Lower lobe of right lung (tissue), 2 donors: ENCODE measurements at regions not wholly inside any gene's neighbourhood (a gene's known extent, or its start where the extent isn't known, plus 50 kb on each side); places are given as distances from the start of the nearest gene placed in this dataset.

Experiments used
- ATAC-seq, 2 donors: fragments of 200-7000 bp; cut with Tn5 transposase; one replicate each; pipeline ENCODE4 v1.9.1; 2020 to 2022; ENCODE audit warnings: mild to moderate bottlenecking in 2 of 2, moderate library complexity in 2 of 2
- DNase-seq: peaks from one replicate; pipeline ENCODE4 v3.0.0-alpha.2; 2020
- H3K27ac ChIP-seq: fragments of 200-600 bp; one replicate; pipeline ENCODE4 v1.8.0; 2022
- H3K27me3 ChIP-seq: fragments of 200-600 bp; one replicate; pipeline ENCODE4 v1.8.0; 2022; ENCODE audit warnings: low read depth
- H3K36me3 ChIP-seq: fragments of 200-600 bp; one replicate; pipeline ENCODE4 v1.8.0; 2022; ENCODE audit warnings: mild to moderate bottlenecking
- H3K4me1 ChIP-seq: fragments of 200-600 bp; one replicate; pipeline ENCODE4 v1.8.0; 2022
- H3K4me3 ChIP-seq: fragments of 200-600 bp; one replicate; pipeline ENCODE4 v1.8.0; 2022; ENCODE audit warnings: mild to moderate bottlenecking
- H3K9me3 ChIP-seq: fragments of 200-600 bp; one replicate; pipeline ENCODE4 v1.8.0; 2022
- CTCF ChIP-seq: fragments of 200-600 bp; IDR thresholded peaks from one replicate; pipeline ENCODE4 v1.8.0; 2022; ENCODE audit warnings: antibody characterized with exemption, mild to moderate bottlenecking
- intact Hi-C: fragments of 100-400 bp; cut with DNase I; formaldehyde crosslinking; loops from one replicate; pipeline ENCODE4 v1.11.0; 2022
- donor health status: DM: no; HTN: yes; CAD: no; lungs with severe emphysema.

GRCh38 chr14:57068511-57068910 lies 200.2 kb downstream of the EXOC5 start:
- ATAC-seq (no peak), DNase-seq (no peak)
- peaks cover 18% of the 10 kb centered on the region for H3K27me3 ChIP-seq
- no peak for TF ChIP-seq CTCF
- H3K36me3 ChIP-seq: no peaks in the 10 kb centered on the region
- intact Hi-C loops: no loop called here
- H3K9me3 ChIP-seq: no peaks in the 10 kb centered on the region
- H3K4me3 ChIP-seq: no peak overlapping the region
- H3K4me1 ChIP-seq: no peaks in the 10 kb centered on the region
- no peak overlapping the region for H3K27ac ChIP-seq

GRCh38 chr14:57066887-57067513 lies 201.7 kb downstream of the EXOC5 start:
- H3K4me1 ChIP-seq: no peaks in the 10 kb centered on the region
- H3K27me3 ChIP-seq: peaks cover 18% of the 10 kb centered on the region
- no peak overlapping the region for H3K4me3 ChIP-seq
- no peaks in the 10 kb centered on the region for H3K36me3 ChIP-seq
- DNase-seq: peak; percentile 51
- intact Hi-C loops: no loop called here
- H3K27ac ChIP-seq: no peak overlapping the region
- no peaks in the 10 kb centered on the region for H3K9me3 ChIP-seq
- peak; percentile 51 for TF ChIP-seq CTCF
- ATAC-seq: peak; percentile 54 to 62

GRCh38 chr14:57066463-57066862 lies 202.2 kb downstream of the EXOC5 start:
- TF ChIP-seq CTCF: no peak
- Histone ChIP-seq H3K4me3 (no peak overlapping the region), H3K36me3 (no peaks in the 10 kb centered on the region), H3K27me3 (peaks cover 18% of the 10 kb centered on the region), H3K9me3 (no peaks in the 10 kb centered on the region), H3K27ac (no peak overlapping the region), H3K4me1 (no peaks in the 10 kb centered on the region)
- ATAC-seq: no peak
- no peak for DNase-seq
- intact Hi-C loops: no loop called here

GRCh38 chr14:57061009-57061711 lies 207.5 kb downstream of the EXOC5 start:
- no peak for TF ChIP-seq CTCF
- ATAC-seq (no peak), DNase-seq (no peak)
- no peak overlapping the region for H3K4me3 ChIP-seq
- no peaks in the 10 kb centered on the region for H3K9me3 ChIP-seq
- intact Hi-C loops: no loop called here
- H3K4me1 ChIP-seq: peaks cover 7% of the 10 kb centered on the region
- no peaks in the 10 kb centered on the region for H3K27me3 ChIP-seq
- H3K27ac ChIP-seq: no peak overlapping the region
- H3K36me3 ChIP-seq: no peaks in the 10 kb centered on the region

GRCh38 chr14:57060276-57060955 lies 208.3 kb downstream of the EXOC5 start:
- Histone ChIP-seq H3K9me3 (no peaks in the 10 kb centered on the region), H3K4me1 (peaks cover 7% of the 10 kb centered on the region), H3K27me3 (no peaks in the 10 kb centered on the region), H3K36me3 (no peaks in the 10 kb centered on the region), H3K27ac (no peak overlapping the region), H3K4me3 (no peak overlapping the region)
- intact Hi-C loops: no loop called here
- ATAC-seq (peak; percentile 25 to 67), DNase-seq (no peak)
- TF ChIP-seq CTCF: no peak
